GM23338 (cell line): ENCODE measurements at regions not wholly inside any gene's neighbourhood (a gene's known extent, or its start where the extent isn't known, plus 50 kb on each side); places are given as distances from the start of the nearest gene placed in this dataset.

Source experiments
- ATAC-seq: fragments of 200-7000 bp; cut with Tn5 transposase; 3 replicates; pipeline ENCODE4 v1.9.1; 2020
- DNase-seq: peaks from one replicate; pipeline ENCODE4 v3.0.0-alpha.2; 2015; ENCODE audit warnings: low spot score
- H2AFZ ChIP-seq: fragments of 200-600 bp; sonication (generic); 2 replicates; pipeline ENCODE4 v1.8.0; 2016; ENCODE audit warnings: antibody characterized with exemption, mild to moderate bottlenecking, moderate library complexity
- H3F3A ChIP-seq: fragments of 200-600 bp; sonication (generic); replicated peaks from 2 replicates; pipeline ENCODE4 v1.8.0; 2017; ENCODE audit warnings: antibody characterized with exemption, mixed run types, low read depth
- H3K27ac ChIP-seq: fragments of 200-600 bp; sonication (generic); 2 replicates; pipeline ENCODE4 v1.6.1; 2016; ENCODE audit warnings: low read depth
- H3K27me3 ChIP-seq: fragments of 200-600 bp; sonication (generic); 2 replicates; pipeline ENCODE4 v1.8.0; 2016; ENCODE audit warnings: mild to moderate bottlenecking, mixed run types, moderate library complexity; ENCODE audit not compliant: insufficient read depth
- H3K36me3 ChIP-seq: fragments of 200-600 bp; sonication (generic); 2 replicates; pipeline ENCODE4 v1.8.0; 2016; ENCODE audit warnings: mild to moderate bottlenecking; ENCODE audit not compliant: insufficient read depth
- H3K4me1 ChIP-seq: fragments of 200-600 bp; sonication (generic); 2 replicates; pipeline ENCODE4 v1.8.0; 2016; ENCODE audit warnings: mild to moderate bottlenecking, moderate library complexity; ENCODE audit not compliant: insufficient read depth
- H3K4me2 ChIP-seq: fragments of 200-600 bp; sonication (generic); 2 replicates; pipeline ENCODE4 v1.7.1; 2017; ENCODE audit warnings: mixed run types
- H3K4me3 ChIP-seq: fragments of 200-600 bp; sonication (generic); 2 replicates; pipeline ENCODE4 v1.6.1; 2016; ENCODE audit warnings: mixed run types
- H3K79me2 ChIP-seq: fragments of 200-600 bp; sonication (generic); replicated peaks from 2 replicates; pipeline ENCODE4 v1.8.0; 2017; ENCODE audit warnings: mild to moderate bottlenecking; ENCODE audit not compliant: insufficient read depth
- H3K9me2 ChIP-seq: fragments of 200-600 bp; sonication (generic); 2 replicates; pipeline ENCODE4 v1.8.0; 2017; ENCODE audit not compliant: insufficient read depth
- H4K20me1 ChIP-seq: fragments of 200-600 bp; sonication (generic); replicated peaks from 2 replicates; pipeline ENCODE4 v1.8.0; 2017; ENCODE audit warnings: mild to moderate bottlenecking; ENCODE audit not compliant: insufficient read depth
- H3K27ac Mint-ChIP-seq: 2 replicates; pipeline ENCODE4 v1.8.0; 2020; ENCODE audit warnings: inconsistent platforms, mild to moderate bottlenecking, moderate library complexity, mixed read lengths
- H3K27me3 Mint-ChIP-seq: 3 replicates; pipeline ENCODE4 v1.8.0; 2022; ENCODE audit warnings: low read depth, mild to moderate bottlenecking, moderate library complexity, mixed read lengths, inconsistent platforms; ENCODE audit not compliant: insufficient read depth, poor library complexity
- H3K36me3 Mint-ChIP-seq: 3 replicates; pipeline ENCODE4 v1.8.0; 2021; ENCODE audit warnings: low read depth, mild to moderate bottlenecking, inconsistent platforms, moderate library complexity, mixed read lengths
- H3K4me1 Mint-ChIP-seq: 3 replicates; pipeline ENCODE4 v1.8.0; 2020; ENCODE audit warnings: mild to moderate bottlenecking, inconsistent platforms, mixed read lengths
- H3K4me3 Mint-ChIP-seq: 3 replicates; pipeline ENCODE4 v1.8.0; 2021; ENCODE audit warnings: moderate library complexity, mild to moderate bottlenecking, inconsistent platforms, mixed read lengths
- H3K9me3 Mint-ChIP-seq: 3 replicates; pipeline ENCODE4 v1.8.0; 2020; ENCODE audit warnings: moderate library complexity, mild to moderate bottlenecking, inconsistent platforms, mixed read lengths
- CREB1 ChIP-seq: fragments of 250-450 bp; sonication (Bioruptor Pico); IDR thresholded peaks from 2 replicates; pipeline ENCODE4 v1.5.0; 2020; ENCODE audit warnings: low read depth, mild to moderate bottlenecking, moderate library complexity
- CTCF ChIP-seq, 2 experiments: fragments of 200-600 bp in 1 of 2; sonication (generic) in 1 of 2; conservative IDR thresholded peaks; 2 replicates each; pipeline versions ENCODE4 v1.5.1 to v1.6.1; 2016 to 2017; ENCODE audit warnings: antibody characterized with exemption in 2 of 2, low read depth in 2 of 2, mild to moderate bottlenecking in 2 of 2, moderate library complexity in 1 of 2
- EZH2 ChIP-seq: fragments of 200-600 bp; sonication (generic); IDR thresholded peaks from one replicate; pipeline ENCODE4 v1.8.0; 2017; ENCODE audit warnings: antibody characterized with exemption, mild to moderate bottlenecking, low read depth; ENCODE audit not compliant: unreplicated experiment
- EZH2phosphoT487 ChIP-seq: fragments of 200-600 bp; sonication (generic); IDR thresholded peaks from one replicate; pipeline ENCODE4 v1.8.1; 2018; ENCODE audit warnings: antibody characterized with exemption; ENCODE audit not compliant: unreplicated experiment
- JUNB ChIP-seq: IDR thresholded peaks from one replicate; pipeline ENCODE4 v1.6.1; 2016; ENCODE audit warnings: antibody characterized with exemption; ENCODE audit not compliant: unreplicated experiment
- NANOG ChIP-seq: IDR thresholded peaks from 2 replicates; pipeline ENCODE4 v1.6.1; 2016; ENCODE audit warnings: antibody characterized with exemption, borderline replicate concordance
- POLR2AphosphoS5 ChIP-seq: IDR thresholded peaks from 2 replicates; pipeline ENCODE4 v1.6.1; 2016; ENCODE audit warnings: antibody characterized with exemption, low read depth
- REST ChIP-seq: IDR thresholded peaks from one replicate; pipeline ENCODE4 v1.6.1; 2018; ENCODE audit warnings: antibody characterized with exemption; ENCODE audit not compliant: unreplicated experiment
- STAT1 ChIP-seq: IDR thresholded peaks from one replicate; pipeline ENCODE4 v1.6.1; 2016; ENCODE audit warnings: antibody characterized with exemption; ENCODE audit not compliant: unreplicated experiment
- ZNF331 ChIP-seq: fragments of 250-450 bp; sonication (Bioruptor Pico); IDR thresholded peaks from 2 replicates; pipeline ENCODE4 v1.5.0; 2020; ENCODE audit warnings: low read depth, mild to moderate bottlenecking, moderate library complexity
- ZNF462 ChIP-seq: fragments of 250-450 bp; sonication (Bioruptor Pico); IDR thresholded peaks from 2 replicates; pipeline ENCODE4 v1.5.0; 2020; ENCODE audit warnings: mild to moderate bottlenecking, moderate library complexity
- TF ChIP-seq, protein P1 (sequence below): IDR thresholded peaks from 2 replicates; pipeline ENCODE4 v1.6.1; 2016; ENCODE audit warnings: antibody characterized with exemption

DNA sequence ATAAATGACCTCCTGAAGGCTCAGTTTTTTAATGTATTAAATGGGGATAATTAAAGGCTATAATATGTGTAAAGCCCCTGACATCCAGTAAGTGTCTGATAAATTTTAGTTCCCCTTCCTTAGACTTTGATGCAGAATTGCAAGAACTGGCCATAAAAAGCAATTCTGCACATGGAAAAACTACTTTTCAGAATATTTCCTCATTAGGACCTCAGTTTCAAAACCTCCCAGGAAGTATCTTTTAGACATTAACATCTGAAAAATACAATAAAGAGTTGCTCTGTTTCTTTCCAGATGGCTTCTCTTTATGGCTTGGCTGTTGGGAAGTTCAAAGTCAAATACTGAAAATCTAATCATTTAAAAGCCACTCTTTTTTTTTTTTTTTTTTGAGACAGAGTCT is 106.3 kb upstream of the ZNF217 start (continued):
- TF ChIP-seq REST = no peak
- TF ChIP-seq POLR2AphosphoS5 = no peak
- no peak for TF ChIP-seq EZH2phosphoT487
- no peak for TF ChIP-seq CTCF (conservative IDR thresholded peaks at IDR 0.05; ENCODE audit: low read depth in 2 of 2)
- TF ChIP-seq ZNF331 (CRISPR knock-in tag) = no peak
- no peak for TF ChIP-seq NANOG

- ATAC-seq = no peak
- Histone ChIP-seq H3F3A (no peaks in the 10 kb centered on the region), H3K4me3 (no peak overlapping the region), H4K20me1 (no peaks in the 10 kb centered on the region), H3K27me3 (no peaks in the 10 kb centered on the region), H3K79me2 (no peaks in the 10 kb centered on the region), H3K9me2 (no peaks in the 10 kb centered on the region), H3K27ac (no peak overlapping the region), H3K36me3 (no peaks in the 10 kb centered on the region), H3K4me2 (no peak overlapping the region), H2AFZ (no peak overlapping the region), H3K4me1 (no peaks in the 10 kb centered on the region)
- Mint-ChIP-seq H3K27me3 (peaks cover 2% of the 10 kb centered on the region), H3K4me1 (no peaks in the 10 kb centered on the region), H3K36me3 (no peaks in the 10 kb centered on the region), H3K9me3 (no peaks in the 10 kb centered on the region), H3K27ac (no peak overlapping the region), H3K4me3 (no peak overlapping the region)
- no peak for DNase-seq
- no peak for TF ChIP-seq ZNF331 (CRISPR knock-in tag)
- TF ChIP-seq ZNF462 = no peak
- TF ChIP-seq, protein P1, sequence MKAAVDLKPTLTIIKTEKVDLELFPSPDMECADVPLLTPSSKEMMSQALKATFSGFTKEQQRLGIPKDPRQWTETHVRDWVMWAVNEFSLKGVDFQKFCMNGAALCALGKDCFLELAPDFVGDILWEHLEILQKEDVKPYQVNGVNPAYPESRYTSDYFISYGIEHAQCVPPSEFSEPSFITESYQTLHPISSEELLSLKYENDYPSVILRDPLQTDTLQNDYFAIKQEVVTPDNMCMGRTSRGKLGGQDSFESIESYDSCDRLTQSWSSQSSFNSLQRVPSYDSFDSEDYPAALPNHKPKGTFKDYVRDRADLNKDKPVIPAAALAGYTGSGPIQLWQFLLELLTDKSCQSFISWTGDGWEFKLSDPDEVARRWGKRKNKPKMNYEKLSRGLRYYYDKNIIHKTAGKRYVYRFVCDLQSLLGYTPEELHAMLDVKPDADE = no peak
- TF ChIP-seq CREB1 (CRISPR knock-in tag) = no peak
- TF ChIP-seq STAT1 = no peak
- TF ChIP-seq JUNB = no peak
- TF ChIP-seq EZH2 = no peak
Measured at GRCh38 chr20:53699085-53699674, 105.5 kb upstream of the ZNF217 start.
